Endothelial cell of umbilical vein (primary cell): ENCODE measurements at regions not wholly inside any gene's neighbourhood (a gene's known extent, or its start where the extent isn't known, plus 50 kb on each side); places are given as distances from the start of the nearest gene placed in this dataset.

Experiments
- BruUV-seq: library from RNA; stranded (reverse); fragments of 400-500 nt; replicated peaks from 2 replicates; lab custom pipeline; 2021; lab: Mats Ljungman, UMichigan
- CTCF ChIA-PET: fragments of 300-600, 350-600 bp; sonication (Branson Sonifier 250); formaldehyde crosslinking; loops from one replicate; lab custom pipeline; 2021; ENCODE audit warnings: antibody characterized with exemption, inconsistent platforms; lab: Charles Lee
- POLR2A ChIA-PET: fragments of 300-600, 350-600 bp; sonication (Branson Sonifier 250); formaldehyde crosslinking; loops from one replicate; lab custom pipeline; 2021; ENCODE audit warnings: antibody characterized with exemption, inconsistent platforms; lab: Charles Lee
- DNase-seq: peaks from one replicate; pipeline ENCODE4 v3.0.0-alpha.2; 2011; ENCODE audit warnings: low read depth, low spot score
- FAIRE-seq: peaks from 2 replicates; lab custom pipeline; 2011; peaks lifted over from hg19 to GRCh38; lab: Jason Lieb, UNC
- H2AFZ ChIP-seq: 2 replicates; pipeline ENCODE4 v1.6.0; 2012; ENCODE audit warnings: low read depth, low read length, control low read depth, inconsistent platforms
- H3K27ac ChIP-seq: 2 replicates; pipeline ENCODE4 v1.5.1; 2011; ENCODE audit warnings: low read depth, mild to moderate bottlenecking, control low read depth, low read length, moderate library complexity; ENCODE audit not compliant: insufficient read depth
- H3K27me3 ChIP-seq, 2 experiments: 2 replicates each; pipeline versions ENCODE4 v1.6.0 to v1.6.1; 2011; ENCODE audit warnings: low read length in 2 of 2, mixed read lengths in 1 of 2; ENCODE audit not compliant: control insufficient read depth in 2 of 2, insufficient read depth in 2 of 2
- H3K36me3 ChIP-seq, 2 experiments: 2 replicates in 1 of 2; 3 replicates in 1 of 2; pipeline ENCODE4 v1.5.1; 2011; ENCODE audit warnings: low read length in 2 of 2, mild to moderate bottlenecking in 1 of 2, moderate library complexity in 1 of 2; ENCODE audit not compliant: control insufficient read depth in 2 of 2, insufficient read depth in 2 of 2; ENCODE audit errors: extremely low read depth in 1 of 2
- H3K4me1 ChIP-seq: 3 replicates; pipeline ENCODE4 v1.5.1; 2011; ENCODE audit warnings: mild to moderate bottlenecking, low read length; ENCODE audit not compliant: control insufficient read depth, insufficient read depth; ENCODE audit errors: extremely low read depth
- H3K4me2 ChIP-seq: 2 replicates; pipeline ENCODE4 v1.6.1; 2011; ENCODE audit warnings: low read length, control low read depth, mixed read lengths; ENCODE audit not compliant: insufficient read depth
- H3K4me3 ChIP-seq, 3 experiments: fragments of 200-600 bp in 1 of 3; sonication (generic), shearing (Covaris generic) in 1 of 3; replicated peaks in 1 of 3; 2 replicates each; pipeline ENCODE4 v1.5.1; 2011 to 2016; ENCODE audit warnings: control low read depth in 3 of 3, low read length in 3 of 3, mild to moderate bottlenecking in 2 of 3, inconsistent platforms in 1 of 3, low read depth in 1 of 3, moderate library complexity in 1 of 3; ENCODE audit not compliant: insufficient read depth in 1 of 3
- H3K79me2 ChIP-seq: 2 replicates; pipeline ENCODE4 v1.6.0; 2012; ENCODE audit warnings: low read length, inconsistent platforms; ENCODE audit not compliant: control insufficient read depth, insufficient read depth
- H3K9ac ChIP-seq: replicated peaks from 2 replicates; pipeline ENCODE3; 2011; ENCODE audit warnings: low read length, control low read depth; ENCODE audit not compliant: insufficient read depth; ENCODE audit errors: extremely low read depth
- H3K9me1 ChIP-seq: replicated peaks from 3 replicates; pipeline ENCODE4 v1.6.0; 2011; ENCODE audit warnings: mild to moderate bottlenecking, low read length; ENCODE audit not compliant: control insufficient read depth, insufficient read depth; ENCODE audit errors: extremely low read depth
- H3K9me3 ChIP-seq: replicated peaks from 2 replicates; pipeline ENCODE4 v1.5.1; 2012; ENCODE audit warnings: low read length, inconsistent platforms; ENCODE audit not compliant: control insufficient read depth, insufficient read depth
- H4K20me1 ChIP-seq: replicated peaks from 2 replicates; pipeline ENCODE3; 2011; ENCODE audit warnings: mild to moderate bottlenecking, low read length; ENCODE audit not compliant: control insufficient read depth, insufficient read depth; ENCODE audit errors: extremely low read depth
- EZH2 ChIP-seq: IDR thresholded peaks from 2 replicates; pipeline ENCODE4 v1.6.1; 2012; ENCODE audit warnings: borderline replicate concordance, low read depth, mild to moderate bottlenecking, moderate library complexity, low read length, inconsistent platforms; ENCODE audit not compliant: severe bottlenecking
- FOS ChIP-seq: IDR thresholded peaks from 2 replicates; pipeline ENCODE4 v1.6.1; 2011; ENCODE audit warnings: mild to moderate bottlenecking, low read length, moderate library complexity, borderline replicate concordance; ENCODE audit not compliant: insufficient read depth
- GATA2 ChIP-seq: IDR thresholded peaks from 2 replicates; pipeline ENCODE4 v1.7.0; 2011; ENCODE audit warnings: low read depth, mild to moderate bottlenecking, moderate library complexity, mixed read lengths, low read length; ENCODE audit not compliant: insufficient read length, insufficient read depth
- JUN ChIP-seq: IDR thresholded peaks from 2 replicates; pipeline ENCODE4 v1.6.1; 2011; ENCODE audit warnings: borderline replicate concordance, low read depth; ENCODE audit not compliant: insufficient read length, insufficient read depth
- MYC ChIP-seq: IDR thresholded peaks from one replicate; pipeline ENCODE4 v1.6.1; 2011; ENCODE audit warnings: mild to moderate bottlenecking, low read depth, low read length
- POLR2A ChIP-seq: IDR thresholded peaks from 2 replicates; pipeline ENCODE4 v1.6.1; 2012; ENCODE audit warnings: low read depth, mild to moderate bottlenecking, control low read depth, low read length
- POLR2AphosphoS5 ChIP-seq: IDR thresholded peaks from 2 replicates; pipeline ENCODE4 v1.6.1; 2012; ENCODE audit warnings: low read depth, mild to moderate bottlenecking, control low read depth, low read length, moderate library complexity; ENCODE audit not compliant: insufficient read depth
- dilution Hi-C: fragments of 300-500 bp; cut with MboI; formaldehyde crosslinking; loops from one replicate; pipeline ENCODE4 v1.15.0; 2019; ENCODE audit warnings: low sequenced_read_pairs; ENCODE audit not compliant: extremely low pct_ligation_motif_present
- intact Hi-C: fragments of 100-400 bp; cut with micrococcal nuclease; formaldehyde crosslinking; loops from one replicate; pipeline ENCODE4 v1.10.0; 2022
- TF ChIP-seq, protein P1 (sequence below): IDR thresholded peaks from 2 replicates; pipeline ENCODE4 v1.6.1; 2011; ENCODE audit not compliant: insufficient read depth, insufficient read length
- TF ChIP-seq, protein P2 (sequence below), 2 donors: IDR thresholded peaks; 1 replicate in 1 of 2; 2 replicates in 1 of 2; pipeline ENCODE4 v1.5.1; 2011; ENCODE audit warnings: low read length in 2 of 2, mild to moderate bottlenecking in 2 of 2, moderate library complexity in 2 of 2, control low read depth in 1 of 2, inconsistent platforms in 1 of 2, low read depth in 1 of 2; ENCODE audit not compliant: insufficient read depth in 1 of 2; ENCODE audit errors: extremely low read depth in 1 of 2

DNA sequence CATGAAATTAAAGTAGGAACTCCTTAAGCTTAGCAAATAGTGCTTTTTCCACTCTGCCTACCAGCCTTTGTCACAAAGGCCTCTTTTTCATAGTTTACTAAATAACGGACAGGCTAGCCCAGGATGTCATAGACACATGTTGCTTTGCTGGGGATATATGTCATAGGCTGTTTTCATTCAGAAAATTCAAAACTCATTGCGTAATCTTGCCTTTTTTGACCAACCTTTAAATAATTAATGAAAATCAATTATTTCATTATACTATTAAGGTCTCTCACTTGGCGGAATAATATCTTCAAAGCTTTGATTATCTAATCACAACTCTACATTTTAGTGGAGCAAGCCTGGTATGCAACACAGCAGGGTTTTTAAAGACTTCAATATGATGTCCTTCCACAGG is 1245.7 kb upstream of the LRRTM1 start:
- DNase-seq (no peak), FAIRE-seq (no peak)
- ChIA-PET CTCF (no interaction called here), POLR2A (no interaction called here)
- Histone ChIP-seq H3K9me1 (no peaks in the 10 kb centered on the region), H4K20me1 (no peaks in the 10 kb centered on the region), H3K79me2 (no peaks in the 10 kb centered on the region), H3K4me1 (no peaks in the 10 kb centered on the region), H3K36me3 (no peaks in the 10 kb centered on the region), H3K9ac (no peak overlapping the region), H3K4me3 (no peak overlapping the region), H3K9me3 (no peaks in the 10 kb centered on the region), H3K4me2 (no peak overlapping the region), H3K27me3 (no peaks in the 10 kb centered on the region), H3K27ac (no peak overlapping the region), H2AFZ (no peak overlapping the region)
- intact Hi-C loops = no loop called here
- TF ChIP-seq, protein P1, sequence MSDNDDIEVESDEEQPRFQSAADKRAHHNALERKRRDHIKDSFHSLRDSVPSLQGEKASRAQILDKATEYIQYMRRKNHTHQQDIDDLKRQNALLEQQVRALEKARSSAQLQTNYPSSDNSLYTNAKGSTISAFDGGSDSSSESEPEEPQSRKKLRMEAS = no peak
- TF ChIP-seq MYC = no peak
- no peak for TF ChIP-seq GATA2
- TF ChIP-seq POLR2A = no peak
- TF ChIP-seq EZH2 = no peak
- TF ChIP-seq, protein P2, sequence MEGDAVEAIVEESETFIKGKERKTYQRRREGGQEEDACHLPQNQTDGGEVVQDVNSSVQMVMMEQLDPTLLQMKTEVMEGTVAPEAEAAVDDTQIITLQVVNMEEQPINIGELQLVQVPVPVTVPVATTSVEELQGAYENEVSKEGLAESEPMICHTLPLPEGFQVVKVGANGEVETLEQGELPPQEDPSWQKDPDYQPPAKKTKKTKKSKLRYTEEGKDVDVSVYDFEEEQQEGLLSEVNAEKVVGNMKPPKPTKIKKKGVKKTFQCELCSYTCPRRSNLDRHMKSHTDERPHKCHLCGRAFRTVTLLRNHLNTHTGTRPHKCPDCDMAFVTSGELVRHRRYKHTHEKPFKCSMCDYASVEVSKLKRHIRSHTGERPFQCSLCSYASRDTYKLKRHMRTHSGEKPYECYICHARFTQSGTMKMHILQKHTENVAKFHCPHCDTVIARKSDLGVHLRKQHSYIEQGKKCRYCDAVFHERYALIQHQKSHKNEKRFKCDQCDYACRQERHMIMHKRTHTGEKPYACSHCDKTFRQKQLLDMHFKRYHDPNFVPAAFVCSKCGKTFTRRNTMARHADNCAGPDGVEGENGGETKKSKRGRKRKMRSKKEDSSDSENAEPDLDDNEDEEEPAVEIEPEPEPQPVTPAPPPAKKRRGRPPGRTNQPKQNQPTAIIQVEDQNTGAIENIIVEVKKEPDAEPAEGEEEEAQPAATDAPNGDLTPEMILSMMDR (IDR thresholded peaks at IDR 0.05; ENCODE audit: extremely low read depth in 1 of 2, insufficient read depth in 1 of 2, low read depth in 1 of 2, low read length in 2 of 2) = no peak
- no peak for TF ChIP-seq FOS
- TF ChIP-seq POLR2AphosphoS5 = no peak
- no peak for TF ChIP-seq JUN
- dilution Hi-C loops = no loop called here
- BruUV-seq = no TSS peak
